ENCODE measurements at regions not wholly inside any gene's neighbourhood (a gene's known extent, or its start where the extent isn't known, plus 50 kb on each side); places are given as distances from the start of the nearest gene placed in this dataset.

GRCh38 chr21:27388825-27389224, 421.9 kb upstream of the ADAMTS5 start:
- POLR2A ChIA-PET: no interaction called here
- 80% methylated on average over 1 of the region's 2 CpGs for WGBS (ENCODE audit: insufficient coverage)
- CTCF ChIA-PET: no interaction called here

GRCh38 chr21:27382404-27382803, 415.5 kb upstream of the ADAMTS5 start:
- no peak for DNase-seq
- POLR2A ChIA-PET: no interaction called here
- no peaks in the 10 kb centered on the region for H3K36me3 ChIP-seq (ENCODE audit: control insufficient read depth in 4 of 4, insufficient read depth in 4 of 4, low read length in 3 of 4)
- no peak overlapping the region for H3K27ac ChIP-seq (ENCODE audit: insufficient read depth in 1 of 2, low read depth in 1 of 2, low read length in 2 of 2, poor library complexity in 1 of 2, severe bottlenecking in 2 of 2)
- 98% methylated on average over 4 of the region's 4 CpGs for WGBS (ENCODE audit: insufficient coverage)
- no peaks in the 10 kb centered on the region for H3K9me3 ChIP-seq (ENCODE audit: control extremely low read depth in 1 of 5, control insufficient read depth in 4 of 5, insufficient read depth in 2 of 5, low read depth in 1 of 5, low read length in 4 of 5)
- H3K4me1 ChIP-seq (ENCODE audit: control extremely low read depth in 1 of 4, control insufficient read depth in 4 of 4, insufficient read depth in 4 of 4, low read length in 3 of 4): no peaks in the 10 kb centered on the region
- no peaks in the 10 kb centered on the region for H3K27me3 ChIP-seq (replicated peaks in 2 of 5; ENCODE audit: control insufficient read depth in 4 of 5, insufficient read depth in 5 of 5, low read length in 4 of 5)
- CTCF ChIA-PET: no interaction called here
- H3K4me3 ChIP-seq (ENCODE audit: control insufficient read depth in 1 of 7, extremely low read depth in 1 of 7, insufficient read depth in 4 of 7, low read depth in 2 of 7, low read length in 6 of 7): no peak overlapping the region

More at GRCh38 chr21:27388825-27389224, 421.9 kb upstream of the ADAMTS5 start:
- Histone ChIP-seq H3K36me3 (ENCODE audit: control insufficient read depth in 4 of 4, insufficient read depth in 4 of 4, low read length in 3 of 4) (no peaks in the 10 kb centered on the region), H3K9me3 (ENCODE audit: control extremely low read depth in 1 of 5, control insufficient read depth in 4 of 5, insufficient read depth in 2 of 5, low read depth in 1 of 5, low read length in 4 of 5) (no peaks in the 10 kb centered on the region), H3K4me1 (ENCODE audit: control extremely low read depth in 1 of 4, control insufficient read depth in 4 of 4, insufficient read depth in 4 of 4, low read length in 3 of 4) (no peaks in the 10 kb centered on the region), H3K4me3 (ENCODE audit: control insufficient read depth in 1 of 7, extremely low read depth in 1 of 7, insufficient read depth in 4 of 7, low read depth in 2 of 7, low read length in 6 of 7) (no peak overlapping the region), H3K27me3 (replicated peaks in 2 of 5; ENCODE audit: control insufficient read depth in 4 of 5, insufficient read depth in 5 of 5, low read length in 4 of 5) (no peaks in the 10 kb centered on the region), H3K27ac (ENCODE audit: insufficient read depth in 1 of 2, low read depth in 1 of 2, low read length in 2 of 2, poor library complexity in 1 of 2, severe bottlenecking in 2 of 2) (no peak overlapping the region)
- no peak for DNase-seq

GRCh38 chr21:27380303-27380702, 413.4 kb upstream of the ADAMTS5 start:
- no peaks in the 10 kb centered on the region for H3K9me3 ChIP-seq (ENCODE audit: control extremely low read depth in 1 of 5, control insufficient read depth in 4 of 5, insufficient read depth in 2 of 5, low read depth in 1 of 5, low read length in 4 of 5)
- H3K27me3 ChIP-seq (replicated peaks in 2 of 5; ENCODE audit: control insufficient read depth in 4 of 5, insufficient read depth in 5 of 5, low read length in 4 of 5): no peaks in the 10 kb centered on the region
- ChIA-PET POLR2A (no interaction called here), CTCF (no interaction called here)
- 100% methylated on average over 2 of the region's 2 CpGs for WGBS (ENCODE audit: insufficient coverage)
- H3K36me3 ChIP-seq (ENCODE audit: control insufficient read depth in 4 of 4, insufficient read depth in 4 of 4, low read length in 3 of 4): no peaks in the 10 kb centered on the region
- DNase-seq: no peak
- H3K4me3 ChIP-seq (ENCODE audit: control insufficient read depth in 1 of 7, extremely low read depth in 1 of 7, insufficient read depth in 4 of 7, low read depth in 2 of 7, low read length in 6 of 7): no peak overlapping the region
- H3K4me1 ChIP-seq (ENCODE audit: control extremely low read depth in 1 of 4, control insufficient read depth in 4 of 4, insufficient read depth in 4 of 4, low read length in 3 of 4): no peaks in the 10 kb centered on the region
- no peak overlapping the region for H3K27ac ChIP-seq (ENCODE audit: insufficient read depth in 1 of 2, low read depth in 1 of 2, low read length in 2 of 2, poor library complexity in 1 of 2, severe bottlenecking in 2 of 2)

- ChIA-PET POLR2A (no interaction called here), CTCF (no interaction called here)
- DNase-seq: no peak
- no peaks in the 10 kb centered on the region for H3K4me1 ChIP-seq (ENCODE audit: control extremely low read depth in 1 of 4, control insufficient read depth in 4 of 4, insufficient read depth in 4 of 4, low read length in 3 of 4)
- no peak overlapping the region for H3K27ac ChIP-seq (ENCODE audit: insufficient read depth in 1 of 2, low read depth in 1 of 2, low read length in 2 of 2, poor library complexity in 1 of 2, severe bottlenecking in 2 of 2)
- no peaks in the 10 kb centered on the region for H3K36me3 ChIP-seq (ENCODE audit: control insufficient read depth in 4 of 4, insufficient read depth in 4 of 4, low read length in 3 of 4)
- H3K4me3 ChIP-seq (ENCODE audit: control insufficient read depth in 1 of 7, extremely low read depth in 1 of 7, insufficient read depth in 4 of 7, low read depth in 2 of 7, low read length in 6 of 7): no peak overlapping the region
- H3K27me3 ChIP-seq (replicated peaks in 2 of 5; ENCODE audit: control insufficient read depth in 4 of 5, insufficient read depth in 5 of 5, low read length in 4 of 5): no peaks in the 10 kb centered on the region
- WGBS (ENCODE audit: insufficient coverage): 76% methylated on average over 3 of the region's 4 CpGs
- no peaks in the 10 kb centered on the region for H3K9me3 ChIP-seq (ENCODE audit: control extremely low read depth in 1 of 5, control insufficient read depth in 4 of 5, insufficient read depth in 2 of 5, low read depth in 1 of 5, low read length in 4 of 5)
These were observed 412.5 kb upstream of the ADAMTS5 start for GRCh38 chr21:27379354-27379753.

GRCh38 chr21:27372381-27372780, 405.5 kb upstream of the ADAMTS5 start:
- H3K4me3 ChIP-seq (ENCODE audit: control insufficient read depth in 1 of 7, extremely low read depth in 1 of 7, insufficient read depth in 4 of 7, low read depth in 2 of 7, low read length in 6 of 7): no peak overlapping the region
- no CpG with 5 or more reads among the region's 3 CpGs for WGBS (ENCODE audit: insufficient coverage)
- POLR2A ChIA-PET: no interaction called here
- DNase-seq: no peak
- H3K9me3 ChIP-seq (ENCODE audit: control extremely low read depth in 1 of 5, control insufficient read depth in 4 of 5, insufficient read depth in 2 of 5, low read depth in 1 of 5, low read length in 4 of 5): no peaks in the 10 kb centered on the region
- no peaks in the 10 kb centered on the region for H3K4me1 ChIP-seq (ENCODE audit: control extremely low read depth in 1 of 4, control insufficient read depth in 4 of 4, insufficient read depth in 4 of 4, low read length in 3 of 4)
- no peaks in the 10 kb centered on the region for H3K36me3 ChIP-seq (ENCODE audit: control insufficient read depth in 4 of 4, insufficient read depth in 4 of 4, low read length in 3 of 4)
- no peak overlapping the region for H3K27ac ChIP-seq (ENCODE audit: insufficient read depth in 1 of 2, low read depth in 1 of 2, low read length in 2 of 2, poor library complexity in 1 of 2, severe bottlenecking in 2 of 2)
- no peaks in the 10 kb centered on the region for H3K27me3 ChIP-seq (replicated peaks in 2 of 5; ENCODE audit: control insufficient read depth in 4 of 5, insufficient read depth in 5 of 5, low read length in 4 of 5)
- CTCF ChIA-PET: no interaction called here

- ChIA-PET POLR2A (no interaction called here), CTCF (interaction anchor here (0.6 kb wide), 1 partner anchor 1487 kb away, joined by 3 read pairs; no protein-coding TSS in a partner anchor)
- Histone ChIP-seq H3K36me3 (ENCODE audit: control insufficient read depth in 4 of 4, insufficient read depth in 4 of 4, low read length in 3 of 4) (no peaks in the 10 kb centered on the region), H3K27ac (ENCODE audit: insufficient read depth in 1 of 2, low read depth in 1 of 2, low read length in 2 of 2, poor library complexity in 1 of 2, severe bottlenecking in 2 of 2) (no peak overlapping the region), H3K4me1 (ENCODE audit: control extremely low read depth in 1 of 4, control insufficient read depth in 4 of 4, insufficient read depth in 4 of 4, low read length in 3 of 4) (no peaks in the 10 kb centered on the region), H3K4me3 (ENCODE audit: control insufficient read depth in 1 of 7, extremely low read depth in 1 of 7, insufficient read depth in 4 of 7, low read depth in 2 of 7, low read length in 6 of 7) (no peak overlapping the region), H3K27me3 (replicated peaks in 2 of 5; ENCODE audit: control insufficient read depth in 4 of 5, insufficient read depth in 5 of 5, low read length in 4 of 5) (no peaks in the 10 kb centered on the region), H3K9me3 (ENCODE audit: control extremely low read depth in 1 of 5, control insufficient read depth in 4 of 5, insufficient read depth in 2 of 5, low read depth in 1 of 5, low read length in 4 of 5) (no peaks in the 10 kb centered on the region)
- DNase-seq: no peak
These were observed 405.1 kb upstream of the ADAMTS5 start for GRCh38 chr21:27371975-27372331.

- CTCF ChIA-PET: interaction anchor here (0.6 kb wide), 1 partner anchor 1487 kb away, joined by 3 read pairs; no protein-coding TSS in a partner anchor
- no peaks in the 10 kb centered on the region for H3K27me3 ChIP-seq (replicated peaks in 2 of 5; ENCODE audit: control insufficient read depth in 4 of 5, insufficient read depth in 5 of 5, low read length in 4 of 5)
- H3K4me1 ChIP-seq (ENCODE audit: control extremely low read depth in 1 of 4, control insufficient read depth in 4 of 4, insufficient read depth in 4 of 4, low read length in 3 of 4): no peaks in the 10 kb centered on the region
- no peak overlapping the region for H3K27ac ChIP-seq (ENCODE audit: insufficient read depth in 1 of 2, low read depth in 1 of 2, low read length in 2 of 2, poor library complexity in 1 of 2, severe bottlenecking in 2 of 2)
- no peak overlapping the region for H3K4me3 ChIP-seq (ENCODE audit: control insufficient read depth in 1 of 7, extremely low read depth in 1 of 7, insufficient read depth in 4 of 7, low read depth in 2 of 7, low read length in 6 of 7)
- DNase-seq: no peak
- POLR2A ChIA-PET: no interaction called here
- H3K9me3 ChIP-seq (ENCODE audit: control extremely low read depth in 1 of 5, control insufficient read depth in 4 of 5, insufficient read depth in 2 of 5, low read depth in 1 of 5, low read length in 4 of 5): no peaks in the 10 kb centered on the region
- WGBS (ENCODE audit: insufficient coverage): 82% methylated on average over 2 of the region's 5 CpGs
- no peaks in the 10 kb centered on the region for H3K36me3 ChIP-seq (ENCODE audit: control insufficient read depth in 4 of 4, insufficient read depth in 4 of 4, low read length in 3 of 4)
These were observed 404.5 kb upstream of the ADAMTS5 start for GRCh38 chr21:27371115-27371974.

Data from common myeloid progenitor, CD34-positive (primary cell).